C4-2B (cell line): ENCODE measurements at regions not wholly inside any gene's neighbourhood (a gene's known extent, or its start where the extent isn't known, plus 50 kb on each side); places are given as distances from the start of the nearest gene placed in this dataset.

ENCODE experiments used
- H3K27ac ChIP-seq: fragments of 450-650 bp; 2 replicates; pipeline ENCODE4 v1.5.1; 2017
- ZFX ChIP-seq: fragments of 450-650 bp; IDR thresholded peaks from 2 replicates; pipeline ENCODE4 v1.6.1; 2017
- TF ChIP-seq, protein P1 (sequence below): fragments of 450-650 bp; conservative IDR thresholded peaks from 2 replicates; pipeline ENCODE4 v1.5.1; 2017; ENCODE audit warnings: mild to moderate bottlenecking

DNA sequence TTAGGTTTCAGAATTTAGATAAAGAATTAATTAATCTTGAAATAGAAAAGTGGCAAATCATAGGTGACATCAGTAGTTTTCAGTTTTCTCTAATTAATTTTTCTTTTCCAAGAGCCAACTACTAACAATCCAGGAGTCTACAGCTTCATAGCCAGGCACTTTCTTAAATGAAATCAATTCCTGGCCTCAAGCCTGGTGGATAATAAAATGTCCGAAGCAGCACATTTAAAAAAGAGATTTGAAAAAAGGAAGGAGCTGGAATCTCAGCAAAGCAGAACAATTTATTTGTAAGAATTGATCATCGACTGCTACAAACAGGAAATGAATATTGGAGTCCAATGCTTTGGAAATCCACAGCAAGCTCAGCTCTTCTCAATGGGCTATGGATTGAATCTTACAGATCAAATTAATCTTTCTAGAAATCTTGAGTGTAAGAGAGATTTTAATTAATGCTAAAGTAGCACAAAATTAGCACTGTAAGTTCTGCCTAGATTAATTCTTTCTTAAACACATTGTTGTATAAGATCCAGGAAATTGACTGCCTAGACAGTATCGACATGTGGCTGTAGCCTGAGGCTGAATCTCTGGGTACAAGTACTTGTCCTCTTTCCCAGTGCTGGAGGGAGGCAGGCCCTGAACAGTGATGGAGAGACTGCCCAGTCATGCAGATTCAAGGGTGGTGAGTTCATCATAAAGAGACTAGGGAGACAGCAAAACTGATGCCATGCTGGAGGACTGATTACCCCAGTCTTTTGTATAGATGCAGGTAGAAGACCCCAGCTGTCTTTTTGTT lies 167.8 kb upstream of the POU2AF2 start:
- TF ChIP-seq ZFX = no peak
- TF ChIP-seq, protein P1, sequence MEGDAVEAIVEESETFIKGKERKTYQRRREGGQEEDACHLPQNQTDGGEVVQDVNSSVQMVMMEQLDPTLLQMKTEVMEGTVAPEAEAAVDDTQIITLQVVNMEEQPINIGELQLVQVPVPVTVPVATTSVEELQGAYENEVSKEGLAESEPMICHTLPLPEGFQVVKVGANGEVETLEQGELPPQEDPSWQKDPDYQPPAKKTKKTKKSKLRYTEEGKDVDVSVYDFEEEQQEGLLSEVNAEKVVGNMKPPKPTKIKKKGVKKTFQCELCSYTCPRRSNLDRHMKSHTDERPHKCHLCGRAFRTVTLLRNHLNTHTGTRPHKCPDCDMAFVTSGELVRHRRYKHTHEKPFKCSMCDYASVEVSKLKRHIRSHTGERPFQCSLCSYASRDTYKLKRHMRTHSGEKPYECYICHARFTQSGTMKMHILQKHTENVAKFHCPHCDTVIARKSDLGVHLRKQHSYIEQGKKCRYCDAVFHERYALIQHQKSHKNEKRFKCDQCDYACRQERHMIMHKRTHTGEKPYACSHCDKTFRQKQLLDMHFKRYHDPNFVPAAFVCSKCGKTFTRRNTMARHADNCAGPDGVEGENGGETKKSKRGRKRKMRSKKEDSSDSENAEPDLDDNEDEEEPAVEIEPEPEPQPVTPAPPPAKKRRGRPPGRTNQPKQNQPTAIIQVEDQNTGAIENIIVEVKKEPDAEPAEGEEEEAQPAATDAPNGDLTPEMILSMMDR = no peak
- H3K27ac ChIP-seq = no peak overlapping the region

DNA sequence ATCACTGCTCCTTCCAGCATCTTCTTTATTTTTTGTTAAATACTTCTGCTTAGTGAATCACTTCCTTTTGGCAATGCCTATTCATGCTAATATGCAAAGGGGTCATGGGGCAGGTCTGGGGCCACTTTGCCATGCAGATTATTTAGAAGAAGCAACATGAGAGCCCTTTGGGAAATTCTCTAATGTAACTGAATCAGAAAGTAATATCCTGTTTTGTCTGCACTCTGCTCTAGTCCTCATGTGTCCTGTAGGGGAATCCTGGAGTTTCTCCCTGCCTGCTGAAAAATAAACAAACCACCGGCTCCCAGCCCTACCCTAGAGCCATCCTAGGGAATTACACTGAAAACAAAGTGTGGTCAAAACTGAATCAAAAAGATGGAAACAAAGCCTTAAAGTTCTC lies 176.5 kb upstream of the POU2AF2 start:
- H3K27ac ChIP-seq = no peak overlapping the region
- TF ChIP-seq, protein P1 = no peak; the same call in 1 of the 2 replicates
- TF ChIP-seq ZFX = no peak

DNA sequence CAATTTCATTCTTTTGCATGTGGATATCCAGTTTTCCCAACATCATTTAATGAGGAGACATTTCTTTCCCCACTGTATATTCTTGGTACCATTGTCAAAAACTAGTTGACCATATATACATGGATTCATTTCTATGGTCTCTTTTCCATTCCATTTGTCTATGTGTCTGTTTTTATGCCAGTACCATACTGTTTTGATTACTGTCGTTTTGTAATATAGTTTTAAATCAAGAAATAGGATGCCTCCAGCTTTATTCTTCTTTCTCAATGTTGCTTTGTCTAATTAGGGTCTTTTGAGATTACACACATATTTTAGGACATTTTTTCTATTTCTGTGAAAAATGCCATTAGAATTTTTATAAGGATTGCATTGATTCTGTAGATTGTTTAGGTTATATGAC lies 177.5 kb upstream of the POU2AF2 start:
- no peak for TF ChIP-seq ZFX
- TF ChIP-seq, protein P1 = no peak
- no peak overlapping the region for H3K27ac ChIP-seq

DNA sequence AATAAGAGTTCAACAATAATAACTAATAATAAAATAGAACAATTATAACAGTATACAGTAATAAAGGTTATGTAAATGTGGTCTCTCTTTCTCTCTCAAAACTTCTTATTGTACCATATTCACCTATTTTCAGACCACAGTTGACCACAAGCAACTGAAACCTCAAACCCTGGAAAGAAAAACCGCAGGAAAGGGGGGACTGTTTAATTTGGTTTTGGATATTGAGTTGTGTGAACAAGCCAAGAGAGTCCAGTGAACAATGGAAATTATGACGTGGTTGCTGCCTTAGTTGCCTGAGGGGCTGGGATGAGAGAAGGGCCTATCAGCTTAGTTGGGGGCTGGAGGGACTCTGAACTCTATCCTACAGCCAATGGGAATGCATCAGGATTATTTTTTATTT lies 178.7 kb upstream of the POU2AF2 start:
- H3K27ac ChIP-seq = no peak overlapping the region
- no peak for TF ChIP-seq ZFX
- TF ChIP-seq, protein P1 = no peak

DNA sequence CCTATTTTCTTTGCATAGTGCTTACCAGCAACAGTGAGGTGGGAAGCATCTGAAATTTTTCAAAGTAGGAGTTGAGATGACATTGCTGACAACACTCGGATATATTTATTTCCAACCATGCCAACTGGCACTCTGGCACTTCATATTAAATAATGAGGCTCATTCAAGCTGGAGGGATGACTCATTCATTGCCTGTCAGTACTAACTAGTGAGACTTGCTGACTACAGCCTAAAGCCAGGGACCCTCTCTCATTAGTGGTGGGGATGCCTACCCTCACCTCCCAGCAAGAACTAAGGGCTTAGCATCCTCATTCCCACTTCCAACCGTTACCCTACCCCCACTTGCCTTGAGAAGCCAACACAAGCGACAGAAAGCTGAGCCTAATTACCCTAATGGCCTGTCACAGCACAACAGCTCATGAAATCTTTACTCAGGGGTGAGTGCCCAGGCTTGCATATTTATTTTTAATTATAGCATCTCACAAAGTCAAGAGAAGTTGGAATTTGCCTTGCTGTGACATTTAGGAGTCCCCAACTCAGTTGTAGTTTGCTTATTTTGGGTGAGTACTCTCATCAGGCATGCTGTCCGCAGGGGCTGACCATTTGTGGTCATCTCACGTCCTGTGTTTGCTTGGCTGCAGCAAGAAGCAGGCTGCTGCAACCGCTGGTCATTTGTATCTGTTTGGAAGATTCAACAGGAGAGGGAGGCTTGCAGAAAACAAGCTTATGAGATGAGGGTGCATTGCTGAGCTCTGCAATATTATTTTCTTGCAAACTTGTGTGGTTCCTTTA lies 181.6 kb upstream of the POU2AF2 start:
- no peak overlapping the region; the same call in 1 of the 2 replicates for H3K27ac ChIP-seq
- no peak for TF ChIP-seq ZFX

DNA sequence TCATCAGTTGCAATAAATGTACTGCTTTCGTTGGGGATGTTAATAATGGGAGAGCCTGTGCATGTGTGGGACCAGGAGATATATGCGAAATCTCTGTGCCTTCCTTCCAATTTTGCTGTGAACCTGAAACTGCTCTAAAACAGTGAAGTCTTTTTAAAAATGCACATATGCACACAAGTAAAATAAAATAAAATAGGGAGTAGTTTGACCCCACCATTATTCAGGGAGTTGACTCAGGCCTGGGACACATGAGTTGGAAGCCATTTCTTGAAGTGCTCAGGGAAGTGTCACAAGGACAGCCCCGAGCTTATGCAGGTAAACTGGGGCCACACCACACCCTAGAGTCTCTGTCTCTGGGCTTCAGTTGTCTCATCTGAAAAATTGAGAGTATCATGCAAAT lies 183.1 kb upstream of the POU2AF2 start:
- no peak overlapping the region for H3K27ac ChIP-seq
- TF ChIP-seq ZFX = no peak
- TF ChIP-seq, protein P1 = no peak

DNA sequence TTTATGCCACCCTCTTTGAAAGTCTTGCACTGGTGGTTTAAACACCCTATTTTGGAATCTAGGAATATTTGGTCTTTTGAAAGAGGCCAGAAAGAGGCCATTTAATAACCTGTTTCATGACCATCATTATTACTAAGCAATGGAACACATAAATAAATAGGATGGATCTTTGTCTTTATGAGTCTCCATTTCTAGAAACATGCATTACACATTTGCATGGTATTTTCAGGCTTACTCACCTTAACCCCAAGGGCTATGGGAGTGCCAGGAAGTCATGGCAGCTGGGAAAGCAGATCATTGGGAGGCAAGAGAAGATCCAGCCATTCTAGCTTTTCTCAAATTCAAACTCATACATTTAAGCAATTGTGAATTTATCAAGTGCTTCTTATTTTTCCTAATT lies 185.8 kb upstream of the POU2AF2 start:
- TF ChIP-seq, protein P1 = no peak
- no peak for TF ChIP-seq ZFX
- no peak overlapping the region for H3K27ac ChIP-seq
